Esophagus muscularis mucosa (tissue), 4 donors: ENCODE measurements at regions not wholly inside any gene's neighbourhood (a gene's known extent, or its start where the extent isn't known, plus 50 kb on each side); places are given as distances from the start of the nearest gene placed in this dataset.

Source experiments
- DNase-seq: peaks from one replicate; pipeline ENCODE4 v3.0.0-alpha.2; 2017; ENCODE audit errors: extremely low spot score
- H3K27ac ChIP-seq, 4 donors: fragments of 200-600 bp; sonication (generic); replicated peaks in 1 of 4; 1 replicate in 3 of 4; 2 replicates in 1 of 4; pipeline ENCODE4 v1.5.1; 2016 to 2019; ENCODE audit warnings: mild to moderate bottlenecking in 1 of 4
- H3K27me3 ChIP-seq, 4 donors: fragments of 200-600 bp; sonication (generic); one replicate each; pipeline versions ENCODE4 v1.5.1 to v1.6.0; 2016 to 2019
- H3K36me3 ChIP-seq, 4 donors: fragments of 200-600 bp; sonication (generic); one replicate each; pipeline ENCODE4 v1.5.1; 2016 to 2019
- H3K4me1 ChIP-seq, 4 donors: fragments of 200-600 bp; sonication (generic); one replicate each; pipeline ENCODE4 v1.5.1; 2016 to 2019
- H3K4me3 ChIP-seq, 4 donors: fragments of 200-600 bp; sonication (generic); 1 replicate in 2 of 4; 2 replicates in 2 of 4; pipeline ENCODE4 v1.5.1; 2016 to 2019; ENCODE audit warnings: mild to moderate bottlenecking in 4 of 4, moderate library complexity in 1 of 4
- H3K9me3 ChIP-seq, 4 donors: fragments of 200-600 bp; sonication (generic); 1 replicate in 3 of 4; 2 replicates in 1 of 4; pipeline ENCODE4 v1.5.1; 2016 to 2019
- EP300 ChIP-seq: sonication (generic); formaldehyde crosslinking; IDR thresholded peaks from one replicate; pipeline ENCODE4 v1.6.1; 2017; ENCODE audit warnings: antibody characterized with exemption
- POLR2A ChIP-seq: fragments of 450-650 bp; IDR thresholded peaks from one replicate; pipeline ENCODE4 v1.6.1; 2017; ENCODE audit warnings: antibody characterized with exemption, moderate library complexity, mild to moderate bottlenecking, low read depth
- POLR2AphosphoS5 ChIP-seq, 2 donors: sonication (generic); formaldehyde crosslinking; IDR thresholded peaks; one replicate each; pipeline ENCODE4 v1.6.1; 2017; ENCODE audit warnings: antibody characterized with exemption in 2 of 2
- WGBS: methylation state at CpG from one replicate; pipeline ENCODE4 v1.1.5; 2018; 5-methylcytosine and 5-hydroxymethylcytosine counted together
- intact Hi-C: fragments of 100-400 bp; cut with DNase I; formaldehyde crosslinking; loops from one replicate; pipeline ENCODE4 v1.15.1; 2023
- TF ChIP-seq, protein P1 (sequence below), 3 experiments: fragments of 200-600 bp in 2 of 3; fragments of 450-650 bp in 1 of 3; sonication (generic) in 2 of 3; IDR thresholded peaks; one replicate each; pipeline ENCODE4 v1.5.1; 2017 to 2019; ENCODE audit warnings: antibody characterized with exemption in 3 of 3, mild to moderate bottlenecking in 2 of 3, moderate library complexity in 1 of 3

DNA sequence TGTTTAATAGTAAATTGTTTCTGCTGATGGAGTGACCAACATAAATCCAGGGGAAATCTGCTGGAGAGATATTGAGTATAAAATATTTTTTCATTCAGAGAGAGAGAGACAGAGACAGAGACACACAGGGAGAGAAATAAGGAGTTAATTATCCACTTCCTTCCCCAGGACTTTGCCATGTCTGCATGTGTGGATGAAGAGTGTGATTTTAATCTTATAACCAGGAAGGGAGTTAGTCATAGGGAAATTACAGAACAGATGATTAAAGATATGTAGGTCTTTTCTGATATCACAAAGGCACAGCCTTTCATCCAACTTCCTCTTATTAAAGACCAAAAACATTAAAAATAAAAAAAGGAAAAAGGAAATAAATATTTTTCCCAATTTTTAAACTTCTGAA is 526.3 kb downstream of the SPRY1 start:
- H3K27me3 ChIP-seq: no peaks in the 10 kb centered on the region
- no peaks in the 10 kb centered on the region for H3K9me3 ChIP-seq
- H3K27ac ChIP-seq: no peak overlapping the region
- DNase-seq: no peak
- intact Hi-C loops: no loop called here
- TF ChIP-seq, protein P1, sequence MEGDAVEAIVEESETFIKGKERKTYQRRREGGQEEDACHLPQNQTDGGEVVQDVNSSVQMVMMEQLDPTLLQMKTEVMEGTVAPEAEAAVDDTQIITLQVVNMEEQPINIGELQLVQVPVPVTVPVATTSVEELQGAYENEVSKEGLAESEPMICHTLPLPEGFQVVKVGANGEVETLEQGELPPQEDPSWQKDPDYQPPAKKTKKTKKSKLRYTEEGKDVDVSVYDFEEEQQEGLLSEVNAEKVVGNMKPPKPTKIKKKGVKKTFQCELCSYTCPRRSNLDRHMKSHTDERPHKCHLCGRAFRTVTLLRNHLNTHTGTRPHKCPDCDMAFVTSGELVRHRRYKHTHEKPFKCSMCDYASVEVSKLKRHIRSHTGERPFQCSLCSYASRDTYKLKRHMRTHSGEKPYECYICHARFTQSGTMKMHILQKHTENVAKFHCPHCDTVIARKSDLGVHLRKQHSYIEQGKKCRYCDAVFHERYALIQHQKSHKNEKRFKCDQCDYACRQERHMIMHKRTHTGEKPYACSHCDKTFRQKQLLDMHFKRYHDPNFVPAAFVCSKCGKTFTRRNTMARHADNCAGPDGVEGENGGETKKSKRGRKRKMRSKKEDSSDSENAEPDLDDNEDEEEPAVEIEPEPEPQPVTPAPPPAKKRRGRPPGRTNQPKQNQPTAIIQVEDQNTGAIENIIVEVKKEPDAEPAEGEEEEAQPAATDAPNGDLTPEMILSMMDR (IDR thresholded peaks at IDR 0.05): no peak
- TF ChIP-seq POLR2A (no peak), EP300 (no peak), POLR2AphosphoS5 (IDR thresholded peaks at IDR 0.05) (no peak)
- H3K4me1 ChIP-seq: peaks cover 0 to 9% (median 0%) of the 10 kb centered on the region in 4 donors
- H3K4me3 ChIP-seq: no peak overlapping the region
- H3K36me3 ChIP-seq: no peaks in the 10 kb centered on the region

DNA sequence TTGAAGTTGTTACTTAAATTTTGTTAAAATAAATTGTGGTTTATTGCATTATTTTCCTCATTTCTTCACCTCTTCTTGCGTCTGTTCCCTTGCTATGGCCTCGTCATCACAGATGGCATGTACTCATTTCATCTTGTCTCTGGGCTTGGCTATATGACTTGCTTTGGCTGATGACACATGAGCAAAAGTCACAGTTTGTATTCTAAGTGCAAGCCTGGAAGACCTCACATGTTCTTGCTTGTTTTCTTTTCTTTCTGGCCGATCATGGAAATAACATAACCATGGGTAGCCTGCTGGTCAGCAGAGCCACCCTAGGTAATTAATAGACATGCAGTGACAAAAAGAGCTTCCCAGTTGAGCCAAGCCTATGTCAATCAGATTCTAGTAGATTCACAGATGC is 527.9 kb downstream of the SPRY1 start:
- TF ChIP-seq, protein P1 (IDR thresholded peaks at IDR 0.05): no peak
- TF ChIP-seq POLR2A (no peak), POLR2AphosphoS5 (IDR thresholded peaks at IDR 0.05) (no peak)
- no peak for DNase-seq
- H3K36me3 ChIP-seq: no peaks in the 10 kb centered on the region
- no peaks in the 10 kb centered on the region for H3K27me3 ChIP-seq
- no peaks in the 10 kb centered on the region for H3K9me3 ChIP-seq
- peaks cover 0 to 13% (median 0%) of the 10 kb centered on the region in 4 donors for H3K4me1 ChIP-seq
- WGBS: 80% methylated on average over 3 of the region's 3 CpGs
- H3K4me3 ChIP-seq: no peak overlapping the region
- H3K27ac ChIP-seq: no peak overlapping the region
- intact Hi-C loops: no loop called here

DNA sequence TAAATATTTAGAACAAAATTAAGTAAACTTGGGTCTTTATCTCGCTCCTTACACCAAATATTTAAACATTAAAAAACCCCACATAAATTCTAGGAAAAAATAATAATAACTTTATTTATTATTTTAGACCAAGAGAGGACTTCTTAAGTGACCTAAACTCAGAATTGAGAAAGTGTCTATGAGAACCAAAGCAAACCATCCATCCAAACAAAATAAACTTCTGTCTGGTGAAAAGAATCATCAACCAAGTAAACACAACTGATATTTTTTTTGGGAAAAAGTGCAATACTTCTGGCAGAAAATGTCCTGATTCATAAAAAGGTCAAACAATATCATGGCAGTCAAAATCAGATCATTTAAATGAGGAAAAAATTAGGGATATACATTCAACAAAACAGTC is 533.0 kb downstream of the SPRY1 start:
- TF ChIP-seq POLR2AphosphoS5 (IDR thresholded peaks at IDR 0.05) (no peak), EP300 (no peak)
- TF ChIP-seq, protein P1 (IDR thresholded peaks at IDR 0.05): no peak
- Histone ChIP-seq H3K4me3 (no peak overlapping the region), H3K27ac (no peak overlapping the region), H3K27me3 (no peaks in the 10 kb centered on the region), H3K9me3 (no peaks in the 10 kb centered on the region), H3K4me1 (peaks cover 0 to 6% (median 0%) of the 10 kb centered on the region in 4 donors), H3K36me3 (no peaks in the 10 kb centered on the region)
- intact Hi-C loops: no loop called here
- 50% methylated on average over 1 of the region's 1 CpG for WGBS
- no peak for DNase-seq

DNA sequence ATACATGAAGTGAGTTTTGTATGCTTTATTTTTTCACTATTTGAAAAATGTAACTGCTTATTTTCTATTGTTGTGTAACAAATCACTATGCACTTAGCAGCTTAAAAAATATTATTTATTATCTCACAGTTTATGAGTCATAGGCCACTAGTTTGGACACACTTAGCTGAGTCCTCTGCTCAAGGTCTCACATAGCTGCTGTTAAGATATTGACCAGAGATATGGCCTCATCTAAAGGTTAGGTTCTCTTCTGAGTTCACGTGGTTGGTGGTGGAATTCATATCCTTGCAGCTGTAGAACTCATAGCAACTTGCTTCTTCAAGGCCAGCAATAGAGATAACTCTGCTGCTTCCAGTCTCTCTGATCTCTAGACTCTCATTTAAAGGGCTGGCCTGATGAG is 534.4 kb downstream of the SPRY1 start:
- intact Hi-C loops: no loop called here
- TF ChIP-seq, protein P1 (IDR thresholded peaks at IDR 0.05): no peak
- no peak for TF ChIP-seq POLR2AphosphoS5 (IDR thresholded peaks at IDR 0.05)
- Histone ChIP-seq H3K36me3 (no peaks in the 10 kb centered on the region), H3K27me3 (no peaks in the 10 kb centered on the region), H3K4me3 (no peak overlapping the region), H3K27ac (no peak overlapping the region), H3K4me1 (peaks cover 0 to 6% (median 0%) of the 10 kb centered on the region in 4 donors), H3K9me3 (no peaks in the 10 kb centered on the region)
- 87% methylated on average over 1 of the region's 1 CpG for WGBS
- no peak for DNase-seq

DNA sequence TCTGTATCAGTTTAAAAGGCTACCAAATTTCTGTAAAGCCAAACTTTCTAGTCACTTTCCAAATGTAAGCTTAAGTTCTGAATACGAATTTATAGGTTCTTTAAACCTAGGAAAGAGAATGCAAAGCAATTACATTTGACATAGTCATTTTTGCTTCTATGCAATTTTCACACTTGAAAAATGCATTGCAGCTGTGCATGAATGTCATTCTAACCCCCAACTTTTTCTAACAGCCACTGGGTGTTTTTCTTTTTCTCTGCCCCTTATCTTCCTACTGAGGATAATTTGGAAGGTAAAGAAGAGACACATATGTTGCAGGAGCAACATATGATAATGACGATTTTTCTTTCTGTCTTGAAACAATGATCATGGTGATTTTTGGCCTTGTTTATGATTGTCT is 537.5 kb downstream of the SPRY1 start:
- H3K36me3 ChIP-seq: no peaks in the 10 kb centered on the region
- TF ChIP-seq POLR2AphosphoS5 (IDR thresholded peaks at IDR 0.05) (no peak), EP300 (no peak), POLR2A (no peak)
- TF ChIP-seq, protein P1 (IDR thresholded peaks at IDR 0.05): no peak
- 94% methylated on average over 2 of the region's 2 CpGs for WGBS
- H3K27ac ChIP-seq: no peak overlapping the region
- H3K9me3 ChIP-seq: no peaks in the 10 kb centered on the region
- DNase-seq: no peak
- peaks cover 10 to 29% (median 25%) of the 10 kb centered on the region in 4 donors for H3K4me1 ChIP-seq
- H3K27me3 ChIP-seq: no peaks in the 10 kb centered on the region
- intact Hi-C loops: no loop called here
- no peak overlapping the region for H3K4me3 ChIP-seq
